NOMO-1 (cell line): ENCODE measurements at regions not wholly inside any gene's neighbourhood (a gene's known extent, or its start where the extent isn't known, plus 50 kb on each side); places are given as distances from the start of the nearest gene placed in this dataset.

Experiments used
- DNase-seq, 2 experiments: peaks; one replicate each; lab custom pipeline; 2025; ENCODE audit not compliant: unreplicated experiment in 2 of 2; lab: John Stamatoyannopoulos, UW

DNA sequence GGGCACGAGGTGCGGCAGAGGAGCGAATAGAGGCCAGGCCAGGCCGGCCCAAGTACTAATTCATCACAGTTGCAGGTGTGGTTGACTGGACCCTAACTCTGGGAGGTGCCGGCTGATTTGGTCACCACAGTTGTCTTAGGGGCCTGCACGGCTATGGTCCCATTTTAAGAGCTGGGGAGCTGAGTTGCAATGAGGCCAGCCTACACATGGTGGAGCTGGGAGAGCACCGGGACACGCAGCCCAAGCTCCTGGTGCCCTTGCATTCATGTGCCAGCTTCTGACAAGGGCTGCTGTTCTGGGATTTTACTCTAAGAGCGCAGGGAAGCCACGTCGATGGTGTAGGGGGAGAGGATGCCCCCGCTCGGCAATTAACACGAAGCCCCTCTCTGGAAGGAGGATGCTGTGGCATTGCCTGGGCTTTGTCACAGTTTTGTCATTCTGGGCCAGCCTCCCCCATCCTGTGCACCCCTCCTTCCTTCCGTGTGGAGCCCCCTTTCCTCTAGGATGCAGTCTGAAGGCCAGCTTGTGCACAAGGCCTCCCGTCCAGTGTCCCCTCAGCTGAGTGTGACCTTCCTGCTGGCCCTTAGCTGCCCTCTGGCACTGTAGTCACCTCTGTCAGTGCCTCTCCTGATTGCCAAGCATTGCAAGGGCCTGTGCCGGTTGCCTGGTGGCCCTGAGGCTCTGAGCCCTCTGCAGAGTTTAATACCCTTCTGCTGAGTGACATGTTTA is 109.4 kb upstream of the C1QTNF9B start:
- no peak for DNase-seq

DNA sequence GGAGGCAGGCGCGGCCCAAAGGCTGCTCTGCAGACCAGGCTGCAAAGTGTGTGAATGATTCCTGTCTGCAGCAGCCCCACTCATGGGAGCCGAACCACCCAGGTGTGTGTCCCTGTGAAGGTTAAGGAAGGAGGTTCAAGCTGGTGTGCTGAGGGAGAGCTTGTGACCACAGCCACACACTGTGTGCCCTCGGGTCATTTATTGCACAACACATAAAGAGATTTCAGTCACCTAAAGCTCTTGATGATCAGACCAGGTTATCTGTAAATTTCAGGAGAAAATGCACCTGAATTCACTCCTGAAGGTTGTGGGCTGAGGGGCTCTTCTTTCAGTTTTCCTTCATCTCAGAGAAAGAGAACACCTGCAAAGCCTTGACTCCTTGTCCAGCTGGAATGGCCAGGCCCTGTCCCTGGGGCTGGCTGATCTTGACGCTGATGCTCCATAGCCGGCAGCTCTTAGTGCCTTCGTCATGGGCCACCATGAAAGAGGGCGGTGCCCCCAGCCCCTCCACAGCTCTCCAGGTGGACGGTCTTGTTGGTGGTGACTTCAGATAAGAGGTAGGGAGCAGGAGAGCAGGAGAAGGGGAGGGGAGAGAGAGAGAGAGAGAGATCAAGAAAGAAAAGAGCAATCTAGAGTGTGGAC is 110.8 kb upstream of the C1QTNF9B start:
- no peak for DNase-seq

GRCh38 chr13:24008679-24009078 is 111.4 kb upstream of the C1QTNF9B start:
- no peak for DNase-seq

GRCh38 chr13:24011266-24011665 is 114.0 kb upstream of the C1QTNF9B start:
- DNase-seq = no peak

GRCh38 chr13:24012648-24013047 is 115.3 kb upstream of the C1QTNF9B start:
- no peak for DNase-seq

DNA sequence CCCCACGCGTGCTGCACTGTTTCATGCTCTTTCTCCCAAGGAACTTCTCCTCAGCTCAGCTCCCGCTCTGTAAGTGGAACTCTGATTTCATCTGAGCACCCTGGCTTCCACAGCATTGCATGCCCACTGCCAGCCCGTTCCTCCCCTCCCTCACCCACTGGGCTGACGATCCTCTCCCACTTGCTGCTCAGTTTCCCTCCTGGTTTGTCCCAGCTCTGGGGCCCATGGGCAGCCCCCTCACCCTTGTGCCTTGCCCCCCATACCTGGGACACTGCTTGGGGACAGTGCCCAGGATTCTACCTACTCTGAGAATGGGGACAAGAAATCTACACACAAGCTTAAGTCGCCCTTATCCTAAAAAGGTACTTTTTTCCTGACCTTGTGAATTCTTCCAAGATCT is 115.9 kb upstream of the C1QTNF9B start:
- DNase-seq = no peak

DNA sequence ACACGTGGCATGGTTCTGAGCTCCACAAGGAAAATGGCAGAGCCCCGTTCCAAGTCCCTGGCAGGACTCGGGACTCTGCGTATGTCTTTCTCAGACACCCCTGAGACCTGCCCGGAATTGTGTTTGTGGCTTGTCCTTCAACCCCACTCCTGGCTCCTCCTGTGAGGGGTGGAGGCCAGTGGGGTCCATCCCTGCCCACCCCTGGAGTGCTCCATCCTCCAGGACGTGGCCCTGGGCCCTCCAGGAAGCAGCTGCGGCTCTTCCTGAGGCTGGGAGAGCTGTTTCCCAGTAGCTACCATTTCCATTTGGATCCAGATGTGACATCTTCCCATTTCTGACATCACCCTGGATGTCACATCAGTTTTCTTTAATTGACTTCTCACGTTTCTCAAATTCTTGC is 118.7 kb upstream of the C1QTNF9B start:
- DNase-seq = no peak

DNA sequence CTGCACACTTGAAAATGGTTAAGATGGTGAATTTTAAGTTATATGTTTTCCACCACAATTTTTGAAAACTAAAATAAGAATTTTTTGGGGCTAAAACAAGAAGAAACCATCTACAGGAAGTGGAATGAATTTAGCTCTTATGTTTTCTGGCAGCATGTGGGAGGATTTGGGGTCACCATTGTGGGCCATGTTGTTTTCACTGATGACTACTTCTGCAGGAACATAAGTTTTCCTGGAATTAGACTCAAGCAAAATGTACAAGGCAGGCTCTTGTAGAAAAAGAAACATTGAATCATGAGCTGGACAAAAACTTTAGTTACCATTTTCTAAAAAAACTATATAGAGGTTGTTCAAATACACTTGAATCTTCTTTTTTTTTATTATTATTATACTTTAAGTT is 125.3 kb upstream of the C1QTNF9B start:
- no peak for DNase-seq

- no peak for DNase-seq
Measured at GRCh38 chr13:24023073-24023472, 125.8 kb upstream of the C1QTNF9B start.

DNA sequence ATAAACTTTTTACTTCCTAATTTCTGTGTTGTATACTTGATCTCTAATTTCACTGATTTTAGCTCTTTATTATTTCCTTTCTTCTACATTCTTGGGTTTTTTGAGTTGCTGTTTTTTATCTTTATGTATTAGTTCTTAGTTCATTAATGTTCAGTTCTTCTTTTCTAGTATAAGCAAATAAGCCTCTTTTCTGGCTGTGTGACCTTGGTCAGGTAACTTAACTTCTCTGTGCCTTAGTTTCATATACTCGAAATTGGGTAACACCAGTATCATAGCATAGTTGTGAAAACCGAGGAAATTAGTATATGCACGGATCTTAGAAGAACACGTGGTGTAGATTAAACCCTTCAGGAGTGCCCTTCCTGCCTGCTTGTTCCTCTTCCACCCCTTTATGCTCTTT is 130.2 kb upstream of the C1QTNF9B start:
- DNase-seq = no peak

- DNase-seq = no peak
Measured at GRCh38 chr13:24032252-24032651, 128.3 kb upstream of the SPATA13 start.

GRCh38 chr13:24032674-24033073 is 127.8 kb upstream of the SPATA13 start:
- no peak for DNase-seq

GRCh38 chr13:24033527-24034302 is 126.8 kb upstream of the SPATA13 start:
- no peak for DNase-seq

- no peak for DNase-seq
Measured at GRCh38 chr13:24035411-24035810, 125.1 kb upstream of the SPATA13 start.

GRCh38 chr13:24036115-24036514 is 124.4 kb upstream of the SPATA13 start:
- DNase-seq = no peak

DNA sequence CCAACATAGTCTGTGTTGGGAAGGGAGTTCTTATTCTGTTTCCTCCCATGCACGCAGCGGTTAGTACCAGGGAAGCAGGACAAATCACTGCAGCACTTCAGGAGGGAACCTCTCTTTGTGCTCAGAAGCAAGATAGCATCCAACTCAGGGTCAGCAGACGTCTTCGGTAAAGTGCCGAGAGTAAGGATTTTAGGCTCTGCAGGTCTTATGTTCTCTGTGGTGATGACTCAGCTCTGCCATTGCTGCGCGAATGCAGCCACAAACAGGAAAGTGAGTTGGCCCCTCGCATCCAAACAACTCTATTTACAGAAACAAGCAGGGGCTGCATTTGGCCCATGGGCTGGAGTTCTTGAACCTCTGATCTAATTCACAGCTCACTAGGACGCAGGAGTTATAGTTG is 122.1 kb upstream of the SPATA13 start:
- peak in 1 of 2 experiments; percentile 39 for DNase-seq

DNA sequence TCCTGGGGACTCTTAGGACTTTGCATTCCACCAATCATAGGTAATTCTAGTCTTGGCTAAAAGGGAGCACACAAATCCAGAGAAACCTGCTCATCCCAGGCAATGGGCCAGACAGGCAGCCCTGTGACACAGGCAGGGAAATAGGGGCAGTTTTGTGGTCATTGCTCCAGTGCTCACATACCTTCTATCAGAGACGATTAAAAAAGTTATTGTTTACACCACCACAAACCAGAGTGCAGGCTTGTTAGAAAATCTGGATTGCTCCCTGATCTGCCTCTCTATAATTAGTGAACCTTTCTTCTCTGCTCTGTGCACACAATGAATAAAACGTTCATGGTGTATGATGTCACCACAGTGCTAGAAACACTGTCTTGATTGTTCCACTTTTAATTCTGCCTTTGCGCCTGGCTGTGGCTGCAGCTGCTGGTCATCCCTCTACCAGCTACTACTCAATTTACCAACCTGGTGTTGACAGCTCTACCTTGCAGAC is 121.6 kb upstream of the SPATA13 start:
- DNase-seq = no peak

GRCh38 chr13:24039621-24040475 is 120.7 kb upstream of the SPATA13 start:
- DNase-seq = peak in 1 of 2 experiments; percentile 2

DNA sequence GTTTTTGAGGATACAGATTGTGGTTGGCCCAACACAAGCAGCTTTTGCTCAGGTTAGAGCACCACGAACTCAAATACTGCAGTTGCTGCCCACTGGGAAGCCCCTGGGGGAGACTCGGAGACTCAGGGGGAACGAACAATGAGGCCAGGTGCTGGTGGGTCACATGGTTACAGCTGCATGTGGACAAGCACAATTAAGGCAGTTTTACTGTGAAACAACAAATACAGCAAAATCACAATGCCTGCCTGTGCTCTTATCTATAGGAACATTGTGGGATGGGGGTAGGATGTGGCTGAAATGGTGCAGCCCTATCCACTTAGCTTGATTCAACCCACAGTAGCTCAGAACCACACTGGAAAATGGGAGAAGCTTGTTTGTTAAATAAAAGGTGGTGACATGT is 119.7 kb upstream of the SPATA13 start:
- no peak for DNase-seq

DNA sequence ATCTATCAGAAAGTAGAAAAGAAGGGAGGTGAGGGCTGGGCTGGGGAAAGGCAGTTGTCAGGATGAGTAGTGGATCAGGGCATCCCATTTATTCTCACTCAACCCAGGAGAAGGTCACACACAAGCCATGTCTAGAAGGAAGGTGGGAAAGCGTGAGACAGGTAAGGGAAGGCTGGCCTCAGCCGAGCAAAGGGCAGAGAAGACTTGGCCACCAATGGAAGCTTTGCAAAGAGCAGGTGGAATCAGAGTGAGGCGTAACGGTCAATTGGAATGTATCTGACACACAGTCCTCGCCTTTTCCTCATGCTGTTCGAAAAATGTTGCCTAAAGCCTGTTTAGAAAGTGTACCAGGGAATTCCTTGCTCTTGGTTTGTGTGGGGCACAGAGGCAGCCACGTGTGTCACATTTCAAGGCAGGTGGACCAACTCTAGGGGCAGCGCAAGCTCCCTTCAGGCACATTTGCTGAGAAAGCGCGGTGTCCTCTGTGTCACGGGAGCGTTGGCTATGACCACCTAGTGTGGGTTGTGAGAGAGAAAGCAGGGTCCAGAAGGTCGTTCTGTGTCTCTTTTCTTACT is 118.8 kb upstream of the SPATA13 start:
- DNase-seq = no peak
